ENCODE measurements at regions not wholly inside any gene's neighbourhood (a gene's known extent, or its start where the extent isn't known, plus 50 kb on each side); places are given as distances from the start of the nearest gene placed in this dataset.
"Not testable (repeated sequence)": the region's sequence is repeated elsewhere in the genome, so short reads cannot be mapped to it uniquely, and the experiment has no call there.

DNA sequence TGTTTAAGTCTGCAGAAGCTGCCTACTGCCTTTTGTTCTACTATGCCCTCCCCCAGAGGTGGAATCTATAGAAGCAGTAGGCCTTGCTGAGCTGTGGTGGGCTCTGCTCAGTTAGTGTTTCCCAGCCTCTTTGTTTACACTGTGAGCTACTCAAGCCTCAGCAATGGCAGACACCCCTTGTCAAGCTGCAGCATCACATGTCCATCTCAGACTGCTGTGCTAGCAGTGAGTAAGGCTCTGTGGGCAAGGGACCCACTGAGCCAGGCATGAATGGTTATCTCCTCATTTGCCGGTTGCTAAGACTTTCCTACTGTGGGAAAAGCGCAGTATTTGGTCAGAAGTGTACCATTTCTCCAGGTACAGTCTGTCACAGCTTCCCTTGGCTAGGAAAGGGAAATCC, 167.4 kb upstream of the IGFBP3 start:
- not testable (repeated sequence) for DNase-seq (ENCODE audit: low read depth in 3 of 3)

DNA sequence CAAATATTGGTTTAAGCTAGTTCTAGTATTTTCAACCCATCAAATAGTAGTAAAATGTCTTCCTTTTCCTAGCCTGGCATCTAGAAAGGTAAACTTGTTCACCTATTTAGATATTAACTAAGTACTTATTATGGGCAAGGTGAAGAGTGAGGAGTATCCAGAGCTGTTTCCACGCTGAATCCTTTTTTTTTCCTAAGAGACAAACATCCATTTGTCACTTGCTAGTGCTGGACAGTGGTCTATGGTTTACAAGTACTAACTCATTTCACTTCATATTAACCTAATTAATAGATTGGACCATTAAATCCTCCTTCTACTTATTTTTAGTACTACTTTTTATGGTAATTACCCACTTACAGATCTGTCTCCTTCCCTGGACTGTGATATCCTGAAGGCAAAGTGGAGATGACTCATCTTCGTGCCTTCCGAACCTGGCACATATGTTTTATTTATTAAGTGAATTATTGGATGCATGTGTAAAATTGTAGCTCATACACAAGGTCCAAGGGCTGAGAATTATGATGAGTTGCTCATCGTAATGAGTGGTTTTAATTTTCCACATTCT, 159.6 kb upstream of the IGFBP3 start:
- DNase-seq (ENCODE audit: low read depth in 3 of 3) = no peak

DNA sequence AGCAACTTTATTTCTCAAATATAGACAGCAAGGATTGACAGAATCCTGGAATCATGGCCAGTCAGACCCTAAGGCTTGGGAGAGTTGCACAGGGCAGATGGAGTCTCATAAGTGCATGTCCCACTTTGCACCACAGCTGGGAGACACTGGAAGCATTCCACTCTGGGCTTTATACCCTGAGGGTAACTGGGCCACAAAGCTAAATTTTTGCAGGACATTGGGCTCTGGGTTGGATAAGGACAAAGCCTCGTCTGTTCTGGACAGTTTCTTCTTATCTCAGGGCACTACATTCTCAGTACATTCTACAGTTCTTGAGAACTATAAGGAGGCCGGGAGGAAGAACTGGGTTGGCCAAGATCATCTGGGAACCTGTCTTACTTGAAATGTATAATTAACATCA, 158.3 kb upstream of the IGFBP3 start:
- no peak for DNase-seq (ENCODE audit: low read depth in 3 of 3)

DNA sequence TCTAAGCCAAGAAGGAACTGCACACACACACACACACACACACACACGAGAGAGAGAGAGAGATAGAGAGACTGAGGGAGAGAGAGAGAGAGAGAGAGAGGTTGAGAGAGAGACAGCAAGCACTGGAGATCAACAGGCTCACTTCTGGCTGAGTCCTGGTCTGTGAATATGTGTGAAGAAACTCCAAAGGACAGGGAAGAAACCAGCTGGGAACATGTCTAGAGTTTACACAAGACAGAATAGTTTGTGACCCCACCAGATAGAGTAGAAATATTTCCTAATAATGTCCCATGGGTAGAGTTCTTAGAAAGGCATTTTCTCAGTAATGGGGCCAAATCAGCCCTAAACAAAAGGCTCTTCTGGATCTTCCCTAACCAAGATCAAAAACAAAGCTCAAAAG, 155.5 kb upstream of the IGFBP3 start:
- no peak for DNase-seq (ENCODE audit: low read depth in 3 of 3)

DNA sequence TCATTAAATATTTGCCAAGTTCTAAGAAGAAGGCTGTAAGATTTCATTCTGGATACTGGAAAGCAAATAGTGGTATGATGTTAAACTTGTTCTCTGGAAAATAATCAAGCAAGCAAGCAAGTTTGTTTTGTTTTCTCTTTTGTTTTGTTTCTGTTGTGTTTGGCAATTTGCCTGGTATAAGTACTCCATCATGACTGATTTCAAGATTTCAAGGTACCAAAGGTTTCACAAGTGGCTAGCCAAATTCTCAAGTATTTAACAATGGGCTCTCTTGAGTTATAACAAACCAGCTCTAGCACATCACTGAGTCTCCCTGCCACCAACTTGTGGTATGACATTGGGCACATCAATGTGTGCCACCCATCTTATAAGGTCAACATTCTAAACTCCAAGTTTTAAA, 151.7 kb upstream of the IGFBP3 start:
- DNase-seq (ENCODE audit: low read depth in 3 of 3) = no peak

DNA sequence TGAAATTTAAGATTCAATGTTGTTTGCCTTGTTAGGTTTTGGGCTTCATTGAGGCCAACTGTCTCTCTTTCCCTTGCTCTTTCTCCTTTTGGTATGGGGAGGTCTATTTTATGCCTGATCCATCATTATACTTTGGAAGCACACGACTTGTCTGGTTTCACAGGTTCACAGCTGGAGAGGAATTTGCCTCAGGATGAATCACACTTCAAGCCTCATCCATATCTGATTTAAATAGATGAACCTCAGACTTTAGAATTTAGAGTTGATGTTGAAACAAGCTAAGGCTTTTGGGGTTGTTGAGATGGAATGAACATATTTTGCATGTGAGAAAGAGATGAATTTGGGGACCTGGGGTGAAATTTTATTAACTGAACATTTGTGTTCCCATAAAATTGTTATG, 150.5 kb upstream of the IGFBP3 start:
- no peak for DNase-seq (ENCODE audit: low read depth in 3 of 3)

DNA sequence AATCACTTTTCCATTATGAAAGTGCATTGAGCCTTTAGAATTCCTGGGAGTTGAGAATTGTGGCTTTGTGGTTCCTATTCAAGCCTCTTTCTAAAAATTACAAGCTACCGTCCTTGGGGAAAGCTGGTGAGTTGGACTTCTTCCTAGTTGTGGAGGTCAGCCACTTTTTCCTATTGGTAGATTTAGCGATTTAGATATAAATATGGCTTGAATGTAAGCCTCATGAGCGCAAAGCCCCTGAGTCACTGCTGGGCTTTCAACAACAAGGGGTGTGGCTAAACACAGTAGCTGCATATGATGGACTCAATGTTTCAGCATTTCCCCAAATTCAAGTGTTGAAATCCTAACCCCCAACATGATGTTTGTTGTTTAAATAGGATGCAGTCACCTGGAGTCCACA, 150.0 kb upstream of the IGFBP3 start:
- no peak for DNase-seq (ENCODE audit: low read depth in 3 of 3)

DNA sequence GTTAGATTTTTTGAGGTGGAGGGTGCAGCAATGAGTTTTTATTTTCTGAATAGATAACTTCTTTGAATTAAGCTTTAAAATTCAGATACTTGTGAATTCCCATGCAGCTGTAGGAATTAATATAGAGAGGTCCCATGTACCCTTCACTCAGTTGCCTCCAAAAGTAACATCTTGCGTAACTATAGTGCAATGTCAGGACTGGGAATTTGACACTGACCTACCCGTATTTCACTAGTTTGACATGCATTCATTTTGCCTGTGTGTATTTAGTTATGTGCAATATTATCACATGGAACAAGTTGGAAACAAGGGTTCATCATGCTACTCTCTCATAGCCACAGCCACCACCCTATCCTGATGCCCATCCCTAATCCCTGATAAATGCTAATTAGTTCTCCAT, 147.1 kb upstream of the IGFBP3 start:
- DNase-seq (ENCODE audit: low read depth in 3 of 3) = no peak

DNA sequence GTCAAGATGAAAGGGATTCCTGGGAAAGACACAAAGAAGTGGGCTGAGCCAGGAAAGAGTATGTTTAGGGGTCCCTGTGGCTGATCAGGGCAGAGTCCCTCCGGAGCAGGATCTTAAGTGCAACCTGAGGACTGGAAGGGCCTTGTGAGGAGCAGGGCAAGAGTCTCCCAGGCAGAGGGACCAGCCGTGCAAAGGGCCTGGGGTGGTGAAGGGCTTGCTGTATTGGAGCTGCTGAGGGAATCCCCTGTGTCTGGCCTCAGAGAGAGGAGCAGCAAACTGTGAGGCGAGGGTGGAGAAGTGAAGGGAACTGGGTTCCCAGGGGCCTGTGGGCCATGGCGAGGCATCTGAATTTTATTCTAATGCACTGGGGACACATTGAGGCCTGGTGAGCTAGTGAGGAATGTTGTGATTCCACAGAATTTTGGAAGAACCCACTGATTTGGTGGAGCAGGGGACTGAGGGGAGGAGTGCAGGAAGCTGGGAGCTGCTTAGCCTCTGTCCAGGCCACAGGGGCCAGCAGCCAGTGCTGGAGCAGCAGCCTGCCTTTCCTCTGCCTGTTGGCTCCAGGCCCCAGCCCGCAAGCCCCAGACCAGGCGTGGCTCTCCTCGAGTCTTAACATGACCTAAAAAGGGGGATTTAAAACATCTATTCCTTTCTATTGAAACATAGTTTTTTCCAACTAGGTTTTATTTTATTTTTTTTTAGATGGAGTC, 138.4 kb upstream of the IGFBP3 start:
- no peak for DNase-seq (ENCODE audit: low read depth in 3 of 3)

DNA sequence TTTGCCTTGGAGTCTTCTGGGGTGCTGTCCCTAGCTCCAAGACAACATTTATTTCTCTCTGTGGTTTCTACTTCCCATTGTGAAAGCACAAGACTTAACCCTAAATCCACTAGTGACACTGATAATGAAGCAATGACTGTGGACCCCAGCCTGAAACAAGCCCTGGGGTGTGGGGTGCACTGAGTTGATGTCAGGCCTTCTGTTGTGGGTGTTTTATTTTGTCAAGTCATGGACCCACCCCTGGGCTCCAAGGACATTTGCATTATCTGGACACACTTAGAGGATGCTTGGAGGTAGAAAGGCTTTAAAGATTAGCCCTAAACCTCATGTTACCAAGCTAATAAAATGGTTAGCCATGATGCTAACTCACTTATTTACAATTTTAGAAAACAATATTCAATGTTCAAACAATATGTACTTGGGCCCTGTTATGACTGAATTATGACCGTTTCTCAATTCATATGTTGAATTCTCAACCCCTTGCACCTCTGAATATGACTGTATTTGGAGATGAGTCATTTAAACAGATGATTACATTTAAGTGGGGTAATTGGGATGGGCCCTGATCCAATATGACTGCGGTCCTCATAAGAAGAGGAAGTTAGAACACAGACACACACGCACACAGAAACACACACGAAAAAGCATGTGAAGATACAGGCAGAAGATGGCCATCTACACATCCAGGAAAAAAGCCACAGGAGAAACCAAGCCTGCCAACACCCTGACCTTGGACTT, 137.2 kb upstream of the IGFBP3 start:
- no peak for DNase-seq (ENCODE audit: low read depth in 3 of 3)

DNA sequence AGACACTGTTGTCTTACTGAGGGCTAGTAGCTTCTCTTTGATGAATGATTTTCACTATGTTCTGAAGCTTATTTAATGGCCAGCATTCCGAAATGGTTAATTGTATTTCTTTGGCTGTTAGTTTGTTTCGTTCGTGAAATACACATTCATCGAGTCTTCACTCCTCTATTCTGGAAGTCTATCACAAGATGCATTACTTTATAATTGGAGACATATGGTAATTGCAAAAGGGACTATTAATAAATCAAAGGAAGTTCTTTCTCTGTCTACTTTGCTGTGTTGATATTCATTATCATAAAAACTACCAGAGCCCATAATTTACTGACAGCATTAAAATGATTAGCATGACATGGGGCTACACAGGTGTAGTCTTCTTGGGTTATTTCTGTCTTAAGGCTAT, 133.8 kb upstream of the IGFBP3 start:
- DNase-seq (ENCODE audit: low read depth in 3 of 3) = no peak

DNA sequence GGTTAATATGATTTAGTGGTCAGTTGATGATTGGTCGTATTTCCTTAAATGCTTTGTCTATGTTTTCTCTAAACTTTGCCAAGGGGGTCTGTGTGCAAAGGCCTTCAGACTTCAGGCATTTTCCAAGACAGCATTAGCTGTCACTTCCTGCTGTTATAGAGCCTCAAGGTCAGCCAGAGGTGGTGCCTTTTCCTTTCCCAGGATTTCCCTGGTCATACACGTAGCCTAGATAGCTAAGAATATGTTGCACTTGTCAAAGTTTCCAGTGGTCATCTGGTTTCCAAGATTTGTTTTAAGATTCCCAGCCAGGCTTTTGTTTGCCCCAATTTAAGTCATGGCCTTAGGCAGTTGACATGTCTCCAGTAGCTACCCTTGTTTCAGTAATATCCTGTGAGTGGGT, 133.2 kb upstream of the IGFBP3 start:
- DNase-seq (ENCODE audit: low read depth in 3 of 3) = no peak

DNA sequence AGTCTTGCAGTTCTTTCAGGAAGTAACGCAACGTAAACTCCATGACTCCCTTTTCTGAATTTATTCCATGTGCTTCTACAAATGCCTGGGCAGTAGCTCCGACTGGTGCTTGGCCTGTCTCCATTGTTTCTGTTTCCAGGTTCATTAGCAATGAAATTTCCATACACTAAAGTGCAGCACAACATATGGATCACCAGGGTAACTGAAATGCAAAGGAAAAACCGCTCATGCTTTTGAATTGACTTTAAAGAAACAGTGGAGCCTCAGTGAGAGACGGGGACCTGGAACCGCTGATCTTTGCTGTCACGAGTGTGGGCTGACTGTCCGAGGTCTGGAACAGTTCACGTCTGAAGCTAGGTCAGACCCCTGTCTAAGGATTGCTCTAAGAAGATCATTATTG, 126.5 kb upstream of the IGFBP3 start:
- no peak for DNase-seq (ENCODE audit: low read depth in 3 of 3)

DNA sequence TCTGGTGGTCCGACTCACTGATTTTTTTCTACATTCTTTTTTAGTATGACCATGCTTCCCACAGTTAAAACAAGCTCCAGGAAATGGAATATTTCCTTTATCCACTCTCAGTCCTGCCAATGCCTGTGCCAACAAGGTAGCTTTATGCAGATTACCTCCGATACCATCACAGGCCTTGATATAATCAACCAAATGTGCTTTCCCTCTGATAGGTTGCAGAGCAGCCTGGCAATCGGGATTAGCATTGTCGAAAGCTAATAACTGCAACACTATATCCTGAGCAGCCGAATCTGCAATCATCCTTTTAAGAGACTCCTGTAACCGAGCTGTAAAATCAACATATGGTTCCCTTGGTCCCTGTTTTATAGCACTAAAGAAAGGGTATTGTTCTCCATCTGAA, 122.3 kb upstream of the IGFBP3 start:
- DNase-seq (ENCODE audit: low read depth in 3 of 3) = not testable (repeated sequence)

DNA sequence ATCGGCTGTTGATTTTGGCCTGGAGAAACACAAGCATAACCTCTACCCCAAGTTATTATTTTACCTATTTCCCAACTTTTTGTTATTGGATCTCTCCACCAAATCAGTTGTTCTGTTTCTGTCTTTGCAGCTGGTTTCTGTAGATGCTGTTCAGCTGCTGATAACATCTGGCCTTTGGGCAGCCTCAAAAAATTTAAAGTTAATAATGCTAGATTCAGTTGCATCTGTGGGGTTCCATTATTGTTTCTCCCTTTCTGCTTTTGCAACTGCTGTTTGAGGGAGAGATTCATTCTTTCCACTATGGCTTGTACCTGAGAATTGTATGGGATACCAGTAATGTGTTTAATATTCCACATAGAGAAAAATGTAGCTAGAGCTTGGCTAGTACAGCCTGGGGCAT, 118.7 kb upstream of the IGFBP3 start:
- DNase-seq (ENCODE audit: low read depth in 3 of 3) = not testable (repeated sequence)

DNA sequence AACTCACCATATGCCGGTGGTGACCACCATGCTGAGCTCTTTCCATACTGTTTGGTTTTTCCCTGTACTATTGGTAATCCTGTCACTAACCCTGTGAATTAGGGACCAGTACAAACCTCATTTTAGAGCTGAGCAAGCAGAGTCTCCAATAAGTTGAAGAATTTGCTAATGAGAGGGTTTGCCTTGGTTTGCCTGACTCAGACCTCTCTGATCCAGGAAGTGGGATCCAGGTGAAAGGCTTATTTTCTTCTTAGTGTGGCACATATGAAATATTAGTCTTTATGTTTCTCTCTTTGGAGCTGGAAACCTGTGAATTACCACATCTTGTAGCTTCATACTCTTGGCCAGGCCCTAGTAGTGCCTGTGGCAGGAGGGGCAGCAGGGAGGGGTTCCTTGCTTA, 114.1 kb upstream of the IGFBP3 start:
- DNase-seq (ENCODE audit: low read depth in 3 of 3) = no peak

DNA sequence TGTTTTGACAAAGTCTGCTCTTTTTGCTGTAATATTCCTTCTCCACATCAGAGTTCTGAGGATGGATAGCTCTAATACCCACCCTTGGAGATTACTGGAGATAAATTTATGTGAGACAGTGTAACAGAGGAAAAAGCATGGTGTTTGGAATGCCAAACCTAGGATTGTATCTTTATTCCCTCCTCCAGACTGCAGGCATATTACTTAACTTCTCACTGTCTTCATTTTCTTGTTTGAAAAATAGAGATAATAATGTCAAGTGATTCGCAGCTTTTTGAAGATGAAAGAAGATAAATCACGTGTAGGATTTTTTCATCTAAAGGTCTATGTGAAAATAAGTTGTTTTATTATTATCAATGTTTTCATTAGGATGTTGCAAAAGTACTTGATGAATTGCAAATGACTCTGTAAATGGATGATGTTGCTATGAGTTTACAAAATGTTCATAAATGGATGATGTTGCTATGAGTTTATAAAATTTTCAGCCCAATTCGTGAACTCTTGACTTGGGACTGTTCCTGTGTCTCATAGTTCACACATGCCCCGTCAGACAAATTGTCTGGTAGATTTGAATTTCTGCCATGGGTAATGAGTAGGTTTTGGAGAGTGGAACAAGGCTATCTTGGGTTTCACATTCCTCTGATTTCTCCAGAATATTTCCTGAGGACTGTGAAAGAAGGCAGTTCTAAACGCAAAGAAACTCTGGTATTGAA, 113.1 kb upstream of the IGFBP3 start:
- no peak for DNase-seq (ENCODE audit: low read depth in 3 of 3)

DNA sequence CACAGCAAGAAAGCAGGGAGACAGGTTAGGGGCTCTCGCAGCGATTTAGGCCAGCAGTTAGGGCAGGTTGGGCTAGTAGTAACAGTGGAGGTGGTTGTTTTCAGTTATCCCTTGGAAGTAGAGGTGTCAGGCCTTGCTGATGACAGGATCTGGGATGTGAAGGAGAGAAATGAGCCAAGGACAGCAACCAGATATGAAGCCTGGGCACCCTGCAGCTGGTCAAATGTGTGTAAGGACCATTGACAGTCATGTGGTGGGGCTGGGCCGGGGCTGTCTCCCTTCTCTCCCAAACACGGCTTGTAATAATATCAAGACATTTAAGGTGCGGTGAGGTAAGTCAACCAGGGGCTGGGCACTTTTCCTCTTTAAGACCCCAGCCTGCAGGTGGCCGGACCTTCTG, 112.5 kb upstream of the IGFBP3 start:
- no peak for DNase-seq (ENCODE audit: low read depth in 3 of 3)

DNA sequence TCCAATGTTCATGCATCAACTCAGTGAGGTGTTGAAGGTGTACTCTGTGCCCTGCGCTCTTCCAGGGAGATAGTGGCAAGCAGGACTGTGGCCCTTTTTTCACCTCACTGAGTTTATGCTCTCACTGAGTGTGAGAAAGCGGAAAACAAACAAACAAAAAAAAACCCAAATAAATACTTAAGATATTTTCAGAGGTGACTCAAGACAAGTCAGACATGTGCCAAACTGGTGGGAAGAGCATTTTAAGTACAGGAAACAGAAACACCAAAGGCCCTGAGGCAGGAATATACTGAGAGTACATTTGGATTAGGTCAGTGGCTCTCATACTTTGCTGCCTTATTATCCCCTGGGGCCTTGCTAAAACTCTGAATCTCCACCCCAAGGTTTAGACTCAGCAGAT, 111.9 kb upstream of the IGFBP3 start:
- DNase-seq (ENCODE audit: low read depth in 3 of 3) = no peak

DNA sequence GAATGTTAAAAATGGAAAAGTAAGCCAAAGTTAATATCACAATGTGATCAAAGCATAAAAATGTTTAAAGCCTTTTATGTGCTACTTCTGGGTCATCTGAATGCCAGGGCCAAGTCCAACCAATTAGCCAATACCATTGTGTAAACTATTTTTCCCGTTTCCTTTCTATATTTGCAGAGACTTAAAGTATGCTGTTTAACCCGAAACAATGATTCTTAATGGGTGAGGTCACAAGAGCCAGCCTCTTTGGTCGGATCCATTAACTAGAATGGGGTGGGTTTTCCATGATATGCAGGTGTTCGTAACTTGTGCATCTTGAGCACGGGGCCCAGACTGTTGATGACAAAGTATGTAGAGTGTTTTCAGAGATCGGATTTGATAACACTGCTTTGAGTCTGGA, 111.3 kb upstream of the IGFBP3 start:
- DNase-seq (ENCODE audit: low read depth in 3 of 3) = no peak

DNA sequence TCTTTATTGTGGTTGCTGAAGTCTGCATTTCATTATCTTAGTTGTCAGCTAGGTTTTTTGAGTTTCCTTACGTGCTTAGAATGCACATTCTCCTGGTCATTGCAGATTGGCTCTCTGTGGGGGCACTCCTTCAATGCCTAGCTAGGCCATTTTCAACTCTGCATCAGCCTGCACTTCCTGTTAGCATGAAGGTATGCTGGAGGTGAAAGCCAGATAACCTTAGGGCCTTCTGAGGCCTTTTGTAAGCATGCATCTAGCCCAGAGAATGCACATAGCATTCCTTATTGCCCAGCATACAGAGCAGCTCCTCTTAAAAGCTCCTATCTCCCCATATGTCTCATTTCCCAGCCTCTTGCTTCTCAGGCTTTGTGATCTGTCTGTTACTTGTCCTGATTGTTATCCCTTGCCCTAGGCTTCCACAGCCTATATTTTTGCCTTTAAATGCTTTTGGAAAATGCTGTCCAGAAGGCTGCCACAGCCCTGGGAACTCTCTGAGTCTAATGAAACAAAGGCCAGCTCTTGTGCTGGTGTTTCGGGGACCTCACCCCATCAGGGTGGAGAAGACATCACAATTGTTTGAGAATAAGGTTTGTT, 108.1 kb upstream of the IGFBP3 start:
- no peak for DNase-seq (ENCODE audit: low read depth in 3 of 3)

DNA sequence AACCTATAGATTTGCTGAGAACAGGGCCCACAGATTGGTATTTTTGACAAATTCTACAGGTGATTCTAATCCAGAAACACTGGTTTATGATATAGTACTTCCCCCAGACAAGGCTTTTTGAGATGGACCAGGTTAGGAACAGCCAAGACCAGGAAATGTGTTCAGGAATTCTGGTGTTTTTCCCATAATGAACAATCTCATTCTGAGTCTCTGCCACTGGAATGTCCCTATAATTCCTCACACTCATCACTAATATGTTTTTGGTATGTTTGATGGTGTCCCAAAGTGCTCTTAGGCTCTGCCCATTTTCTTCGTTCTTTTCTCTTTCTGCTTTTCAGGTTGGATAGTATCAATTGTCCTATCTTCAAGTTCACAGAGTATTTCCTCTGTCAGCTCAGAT, 107.2 kb upstream of the IGFBP3 start:
- no peak for DNase-seq (ENCODE audit: low read depth in 3 of 3)
